Smooth muscle cell (in vitro differentiated cells): ENCODE measurements at regions not wholly inside any gene's neighbourhood (a gene's known extent, or its start where the extent isn't known, plus 50 kb on each side); places are given as distances from the start of the nearest gene placed in this dataset.

Source experiments
- DNase-seq: peaks from one replicate; lab custom pipeline; 2025; ENCODE audit not compliant: unreplicated experiment; lab: John Stamatoyannopoulos, UW
- H2AFZ ChIP-seq: fragments of 200-600 bp; sonication (generic); 2 replicates; pipeline ENCODE4 v1.6.0; 2016; ENCODE audit warnings: antibody characterized with exemption, low read depth, mild to moderate bottlenecking
- H3F3A ChIP-seq: fragments of 200-600 bp; sonication (generic); 2 replicates; pipeline ENCODE4 v1.6.0; 2017; ENCODE audit warnings: antibody characterized with exemption, low read depth
- H3K27ac ChIP-seq: fragments of 200-600 bp; sonication (generic); 2 replicates; pipeline ENCODE4 v1.5.1; 2016; ENCODE audit warnings: low read depth, mild to moderate bottlenecking
- H3K27me3 ChIP-seq: fragments of 200-600 bp; sonication (generic); 2 replicates; pipeline ENCODE4 v1.6.1; 2016; ENCODE audit warnings: low read depth, mild to moderate bottlenecking
- H3K36me3 ChIP-seq: fragments of 200-600 bp; sonication (generic); 2 replicates; pipeline ENCODE4 v1.5.1; 2016; ENCODE audit warnings: low read depth
- H3K4me1 ChIP-seq: fragments of 200-600 bp; sonication (generic); 2 replicates; pipeline ENCODE4 v1.5.1; 2016; ENCODE audit warnings: low read depth
- H3K4me2 ChIP-seq: fragments of 200-600 bp; sonication (generic); 2 replicates; pipeline ENCODE4 v1.6.0; 2016; ENCODE audit warnings: mild to moderate bottlenecking
- H3K4me3 ChIP-seq: fragments of 200-600 bp; sonication (generic); 2 replicates; pipeline ENCODE4 v1.5.1; 2016; ENCODE audit warnings: mild to moderate bottlenecking
- H3K79me2 ChIP-seq: fragments of 200-600 bp; sonication (generic); 2 replicates; pipeline ENCODE4 v1.6.0; 2016; ENCODE audit warnings: low read depth, mild to moderate bottlenecking
- H3K9ac ChIP-seq: fragments of 200-600 bp; sonication (generic); 2 replicates; pipeline ENCODE4 v1.6.0; 2016; ENCODE audit warnings: low read depth
- H3K9me3 ChIP-seq: fragments of 200-600 bp; sonication (generic); replicated peaks from 2 replicates; pipeline ENCODE4 v1.5.1; 2016; ENCODE audit warnings: low read depth
- H4K20me1 ChIP-seq: fragments of 200-600 bp; sonication (generic); 2 replicates; pipeline ENCODE4 v1.6.0; 2016; ENCODE audit warnings: low read depth
- CTCF ChIP-seq: fragments of 200-600 bp; sonication (generic); IDR thresholded peaks from 2 replicates; pipeline ENCODE4 v1.5.1; 2017; ENCODE audit warnings: borderline replicate concordance, mild to moderate bottlenecking, antibody characterized with exemption; ENCODE audit not compliant: insufficient read depth, poor library complexity, severe bottlenecking
- WGBS: methylation state at CpG from one replicate; pipeline ENCODE4 v1.1.7; 2016; ENCODE audit warnings: low lambda C conversion rate; 5-methylcytosine and 5-hydroxymethylcytosine counted together

- Histone ChIP-seq H3F3A (peaks cover 24% of the 10 kb centered on the region), H3K79me2 (no peaks in the 10 kb centered on the region), H3K9me3 (no peaks in the 10 kb centered on the region), H3K4me2 (peak overlapping the region; percentile 70), H3K9ac (peak overlapping the region; percentile 23), H3K27ac (peak overlapping the region; percentile 84), H2AFZ (peak overlapping the region; percentile 16), H4K20me1 (no peaks in the 10 kb centered on the region), H3K27me3 (no peaks in the 10 kb centered on the region), H3K36me3 (no peaks in the 10 kb centered on the region), H3K4me3 (no peak overlapping the region), H3K4me1 (no peaks in the 10 kb centered on the region)
- 21% methylated on average over 8 of the region's 8 CpGs for WGBS
- peak; percentile 21 for DNase-seq
- no peak for TF ChIP-seq CTCF
Observed at GRCh38 chr2:222993920-222994650, 57.9 kb upstream of the KCNE4 start.

- H3K79me2 ChIP-seq = no peaks in the 10 kb centered on the region
- H3K27ac ChIP-seq = no peak overlapping the region
- WGBS = 96% methylated on average over 1 of the region's 1 CpG
- no peaks in the 10 kb centered on the region for H3K9me3 ChIP-seq
- H3K27me3 ChIP-seq = no peaks in the 10 kb centered on the region
- H3K4me3 ChIP-seq = no peak overlapping the region
- no peak for DNase-seq
- H4K20me1 ChIP-seq = no peaks in the 10 kb centered on the region
- no peaks in the 10 kb centered on the region for H3K36me3 ChIP-seq
- H2AFZ ChIP-seq = no peak overlapping the region
- no peak for TF ChIP-seq CTCF
- no peak overlapping the region for H3K4me2 ChIP-seq
- peaks cover 6% of the 10 kb centered on the region for H3K4me1 ChIP-seq
- H3K9ac ChIP-seq = no peak overlapping the region
- peaks cover 15% of the 10 kb centered on the region for H3F3A ChIP-seq
Observed at GRCh38 chr2:222998459-222998858, 53.5 kb upstream of the KCNE4 start.

GRCh38 chr2:223000872-223001796, 50.9 kb upstream of the KCNE4 start:
- WGBS = 88% methylated on average over 12 of the region's 12 CpGs
- Histone ChIP-seq H3K4me2 (peak overlapping the region; percentile 65), H3K27ac (peak overlapping the region; percentile 91), H3K36me3 (no peaks in the 10 kb centered on the region), H3F3A (no peaks in the 10 kb centered on the region), H3K27me3 (no peaks in the 10 kb centered on the region), H3K9me3 (no peaks in the 10 kb centered on the region), H3K9ac (no peak overlapping the region), H4K20me1 (no peaks in the 10 kb centered on the region), H3K4me1 (peaks cover 6% of the 10 kb centered on the region), H2AFZ (peak overlapping the region; percentile 76), H3K4me3 (no peak overlapping the region), H3K79me2 (no peaks in the 10 kb centered on the region)
- no peak for TF ChIP-seq CTCF
- DNase-seq = no peak
